ENCODE measurements at regions not wholly inside any gene's neighbourhood (a gene's known extent, or its start where the extent isn't known, plus 50 kb on each side); places are given as distances from the start of the nearest gene placed in this dataset.

- TF ChIP-seq POLR2AphosphoS5 (IDR thresholded peaks at IDR 0.05; ENCODE audit: low read depth, low read length) (no peak), TEAD4 (IDR thresholded peaks at IDR 0.05; ENCODE audit: borderline replicate concordance, insufficient read depth) (no peak), RCOR1 (IDR thresholded peaks at IDR 0.05; ENCODE audit: low read length) (no peak), NRF1 (IDR thresholded peaks at IDR 0.05; ENCODE audit: low read depth, low read length) (no peak), ZBTB33 (IDR thresholded peaks at IDR 0.05; ENCODE audit: borderline replicate concordance, low read depth) (no peak), RFX5 (IDR thresholded peaks at IDR 0.05; ENCODE audit: low read length) (no peak), EZH2phosphoT487 (IDR thresholded peaks at IDR 0.05; ENCODE audit: borderline replicate concordance, low read depth) (no peak), YY1 (IDR thresholded peaks at IDR 0.05; ENCODE audit: low read depth) (no peak), USF2 (IDR thresholded peaks at IDR 0.05; ENCODE audit: borderline replicate concordance, low read depth, low read length) (no peak)
- TF ChIP-seq, protein P1, sequence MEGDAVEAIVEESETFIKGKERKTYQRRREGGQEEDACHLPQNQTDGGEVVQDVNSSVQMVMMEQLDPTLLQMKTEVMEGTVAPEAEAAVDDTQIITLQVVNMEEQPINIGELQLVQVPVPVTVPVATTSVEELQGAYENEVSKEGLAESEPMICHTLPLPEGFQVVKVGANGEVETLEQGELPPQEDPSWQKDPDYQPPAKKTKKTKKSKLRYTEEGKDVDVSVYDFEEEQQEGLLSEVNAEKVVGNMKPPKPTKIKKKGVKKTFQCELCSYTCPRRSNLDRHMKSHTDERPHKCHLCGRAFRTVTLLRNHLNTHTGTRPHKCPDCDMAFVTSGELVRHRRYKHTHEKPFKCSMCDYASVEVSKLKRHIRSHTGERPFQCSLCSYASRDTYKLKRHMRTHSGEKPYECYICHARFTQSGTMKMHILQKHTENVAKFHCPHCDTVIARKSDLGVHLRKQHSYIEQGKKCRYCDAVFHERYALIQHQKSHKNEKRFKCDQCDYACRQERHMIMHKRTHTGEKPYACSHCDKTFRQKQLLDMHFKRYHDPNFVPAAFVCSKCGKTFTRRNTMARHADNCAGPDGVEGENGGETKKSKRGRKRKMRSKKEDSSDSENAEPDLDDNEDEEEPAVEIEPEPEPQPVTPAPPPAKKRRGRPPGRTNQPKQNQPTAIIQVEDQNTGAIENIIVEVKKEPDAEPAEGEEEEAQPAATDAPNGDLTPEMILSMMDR (IDR thresholded peaks at IDR 0.05) = no peak
Observed at GRCh38 chr14:35205737-35206136, 83.4 kb downstream of the PRORP start.
